ENCODE measurements at regions not wholly inside any gene's neighbourhood (a gene's known extent, or its start where the extent isn't known, plus 50 kb on each side); places are given as distances from the start of the nearest gene placed in this dataset.

- Histone ChIP-seq H3K79me2 (no peaks in the 10 kb centered on the region), H3K9me3 (ENCODE audit: low read depth) (no peaks in the 10 kb centered on the region), H3K4me1 (ENCODE audit: insufficient read depth) (peaks cover 6% of the 10 kb centered on the region), H3K27me3 (no peaks in the 10 kb centered on the region), H2AFZ (no peak overlapping the region), H3K4me2 (no peak overlapping the region), H3K9me2 (replicated peaks; ENCODE audit: insufficient read depth) (no peaks in the 10 kb centered on the region), H3K27ac (no peak overlapping the region), H4K20me1 (ENCODE audit: insufficient read depth, poor library complexity, severe bottlenecking) (no peaks in the 10 kb centered on the region), H3K36me3 (replicated peaks; ENCODE audit: insufficient read depth, low read depth) (no peaks in the 10 kb centered on the region), H3K4me3 (no peak overlapping the region)
- no peak for DNase-seq (ENCODE audit: low spot score)
- 95% methylated on average over 4 of the region's 4 CpGs for WGBS (ENCODE audit: low lambda C conversion rate, missing lambda C conversion rate)
- TF ChIP-seq EZH2phosphoT487 (IDR thresholded peaks at IDR 0.05; ENCODE audit: low read depth, severe bottlenecking, unreplicated experiment) (no peak), CTCF (IDR thresholded peaks at IDR 0.05; ENCODE audit: poor library complexity) (no peak), EZH2 (IDR thresholded peaks at IDR 0.05; ENCODE audit: borderline replicate concordance) (no peak)
These were observed 239.3 kb downstream of the GAS1 start for GRCh38 chr9:86707932-86708510.

GRCh38 chr9:86706391-86706790, 240.9 kb downstream of the GAS1 start:
- no peaks in the 10 kb centered on the region for H4K20me1 ChIP-seq (ENCODE audit: insufficient read depth, poor library complexity, severe bottlenecking)
- H2AFZ ChIP-seq: no peak overlapping the region
- no peak overlapping the region for H3K27ac ChIP-seq
- H3K79me2 ChIP-seq: no peaks in the 10 kb centered on the region
- H3K36me3 ChIP-seq (replicated peaks; ENCODE audit: insufficient read depth, low read depth): no peaks in the 10 kb centered on the region
- H3K9me2 ChIP-seq (replicated peaks; ENCODE audit: insufficient read depth): no peaks in the 10 kb centered on the region
- no peak overlapping the region for H3K4me3 ChIP-seq
- WGBS (ENCODE audit: low lambda C conversion rate, missing lambda C conversion rate): 100% methylated on average over 1 of the region's 1 CpG
- no peak overlapping the region for H3K4me2 ChIP-seq
- no peaks in the 10 kb centered on the region for H3K27me3 ChIP-seq
- TF ChIP-seq CTCF (IDR thresholded peaks at IDR 0.05; ENCODE audit: poor library complexity) (no peak), EZH2phosphoT487 (IDR thresholded peaks at IDR 0.05; ENCODE audit: low read depth, severe bottlenecking, unreplicated experiment) (no peak), EZH2 (IDR thresholded peaks at IDR 0.05; ENCODE audit: borderline replicate concordance) (no peak)
- H3K9me3 ChIP-seq (ENCODE audit: low read depth): no peaks in the 10 kb centered on the region
- peaks cover 6% of the 10 kb centered on the region for H3K4me1 ChIP-seq (ENCODE audit: insufficient read depth)
- no peak for DNase-seq (ENCODE audit: low spot score)

- Histone ChIP-seq H3K9me2 (replicated peaks; ENCODE audit: insufficient read depth) (no peaks in the 10 kb centered on the region), H3K4me2 (no peak overlapping the region), H2AFZ (no peak overlapping the region), H3K36me3 (replicated peaks; ENCODE audit: insufficient read depth, low read depth) (no peaks in the 10 kb centered on the region), H3K4me3 (no peak overlapping the region), H3K27me3 (no peaks in the 10 kb centered on the region), H4K20me1 (ENCODE audit: insufficient read depth, poor library complexity, severe bottlenecking) (no peaks in the 10 kb centered on the region), H3K79me2 (no peaks in the 10 kb centered on the region), H3K4me1 (ENCODE audit: insufficient read depth) (peaks cover 12% of the 10 kb centered on the region), H3K27ac (no peak overlapping the region), H3K9me3 (ENCODE audit: low read depth) (no peaks in the 10 kb centered on the region)
- no peak for DNase-seq (ENCODE audit: low spot score)
- WGBS (ENCODE audit: low lambda C conversion rate, missing lambda C conversion rate): 76% methylated on average over 5 of the region's 5 CpGs
- TF ChIP-seq EZH2 (IDR thresholded peaks at IDR 0.05; ENCODE audit: borderline replicate concordance): no peak
- TF ChIP-seq EZH2phosphoT487 (IDR thresholded peaks at IDR 0.05; ENCODE audit: low read depth, severe bottlenecking, unreplicated experiment): no peak
- TF ChIP-seq CTCF (IDR thresholded peaks at IDR 0.05; ENCODE audit: poor library complexity): no peak
These were observed 241.8 kb downstream of the GAS1 start for GRCh38 chr9:86705490-86705889.

Data from hepatocyte (in vitro differentiated cells).